ENCODE measurements at regions not wholly inside any gene's neighbourhood (a gene's known extent, or its start where the extent isn't known, plus 50 kb on each side); places are given as distances from the start of the nearest gene placed in this dataset.

- ATAC-seq, result no peak
- Mint-ChIP-seq H3K36me3 (no peaks in the 10 kb centered on the region), H3K27me3 (ENCODE audit: low read depth in 2 of 2) (no peaks in the 10 kb centered on the region), H3K27ac (no peak overlapping the region), H3K4me3 (no peak overlapping the region), H3K4me1 (no peaks in the 10 kb centered on the region), H3K9me3 (peaks cover 5 to 13% of the 10 kb centered on the region in 2 donors)
- H3K4me3 ChIP-seq (ENCODE audit: low read length), result no peak overlapping the region
- TF ChIP-seq, protein P1, sequence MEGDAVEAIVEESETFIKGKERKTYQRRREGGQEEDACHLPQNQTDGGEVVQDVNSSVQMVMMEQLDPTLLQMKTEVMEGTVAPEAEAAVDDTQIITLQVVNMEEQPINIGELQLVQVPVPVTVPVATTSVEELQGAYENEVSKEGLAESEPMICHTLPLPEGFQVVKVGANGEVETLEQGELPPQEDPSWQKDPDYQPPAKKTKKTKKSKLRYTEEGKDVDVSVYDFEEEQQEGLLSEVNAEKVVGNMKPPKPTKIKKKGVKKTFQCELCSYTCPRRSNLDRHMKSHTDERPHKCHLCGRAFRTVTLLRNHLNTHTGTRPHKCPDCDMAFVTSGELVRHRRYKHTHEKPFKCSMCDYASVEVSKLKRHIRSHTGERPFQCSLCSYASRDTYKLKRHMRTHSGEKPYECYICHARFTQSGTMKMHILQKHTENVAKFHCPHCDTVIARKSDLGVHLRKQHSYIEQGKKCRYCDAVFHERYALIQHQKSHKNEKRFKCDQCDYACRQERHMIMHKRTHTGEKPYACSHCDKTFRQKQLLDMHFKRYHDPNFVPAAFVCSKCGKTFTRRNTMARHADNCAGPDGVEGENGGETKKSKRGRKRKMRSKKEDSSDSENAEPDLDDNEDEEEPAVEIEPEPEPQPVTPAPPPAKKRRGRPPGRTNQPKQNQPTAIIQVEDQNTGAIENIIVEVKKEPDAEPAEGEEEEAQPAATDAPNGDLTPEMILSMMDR (IDR thresholded peaks at IDR 0.05), result no peak
- no CpG with 5 or more reads among the region's 1 CpG for WGBS (ENCODE audit: insufficient coverage)
- no peak overlapping the region for H3K27ac ChIP-seq (ENCODE audit: low read length)
- H3K27me3 ChIP-seq (ENCODE audit: control insufficient read depth, insufficient read depth, low read length), result no peaks in the 10 kb centered on the region
- H3K4me1 ChIP-seq (ENCODE audit: control insufficient read depth, insufficient read depth, low read length), result no peaks in the 10 kb centered on the region
- intact Hi-C loops (cut with micrococcal nuclease), result no loop called here
- H3K9me3 ChIP-seq (ENCODE audit: control insufficient read depth, insufficient read depth, low read length), result peaks cover 10% of the 10 kb centered on the region
- DNase-seq, result no peak
- H3K36me3 ChIP-seq (ENCODE audit: control insufficient read depth, insufficient read depth, low read length), result no peaks in the 10 kb centered on the region
Observed at GRCh38 chr5:165094782-165095181, 1589.4 kb downstream of the MAT2B start.

DNA sequence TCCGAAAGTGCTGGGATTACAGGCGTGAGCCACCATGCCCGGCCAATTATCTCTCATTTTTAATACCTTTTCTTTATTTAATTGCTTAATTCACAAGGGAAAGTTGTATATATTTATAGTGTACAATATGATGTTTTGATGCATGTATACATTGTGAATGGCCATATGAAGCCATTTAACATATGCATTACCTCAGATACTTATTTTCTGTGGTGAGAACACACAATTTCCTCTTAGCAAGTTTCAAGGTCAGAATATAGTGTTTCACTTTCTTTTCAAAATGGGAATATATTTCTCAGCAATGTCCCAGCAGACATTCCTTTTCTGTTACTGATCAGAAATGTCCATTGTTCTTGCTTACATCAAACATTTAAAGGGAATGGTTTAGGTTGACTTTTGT is 1596.3 kb downstream of the MAT2B start:
- Mint-ChIP-seq H3K4me1 (no peaks in the 10 kb centered on the region), H3K36me3 (peaks cover 10% of the 10 kb centered on the region), H3K4me3 (no peak overlapping the region), H3K27ac (no peak overlapping the region), H3K9me3 (peaks cover 10 to 16% of the 10 kb centered on the region in 2 donors), H3K27me3 (ENCODE audit: low read depth in 2 of 2) (no peaks in the 10 kb centered on the region)
- ATAC-seq (no peak), DNase-seq (no peak)
- Histone ChIP-seq H3K27ac (ENCODE audit: low read length) (no peak overlapping the region), H3K4me1 (ENCODE audit: control insufficient read depth, insufficient read depth, low read length) (no peaks in the 10 kb centered on the region), H3K4me3 (ENCODE audit: low read length) (no peak overlapping the region), H3K9me3 (ENCODE audit: control insufficient read depth, insufficient read depth, low read length) (peaks cover 13% of the 10 kb centered on the region), H3K36me3 (ENCODE audit: control insufficient read depth, insufficient read depth, low read length) (no peaks in the 10 kb centered on the region), H3K27me3 (ENCODE audit: control insufficient read depth, insufficient read depth, low read length) (no peaks in the 10 kb centered on the region)
- TF ChIP-seq, protein P1 (IDR thresholded peaks at IDR 0.05), result no peak
- intact Hi-C loops (cut with micrococcal nuclease), result no loop called here
- 100% methylated on average over 2 of the region's 3 CpGs for WGBS (ENCODE audit: insufficient coverage)

- H3K36me3 Mint-ChIP-seq, result peaks cover 10% of the 10 kb centered on the region
- TF ChIP-seq, protein P1 (IDR thresholded peaks at IDR 0.05), result no peak
- H3K27me3 Mint-ChIP-seq (ENCODE audit: low read depth in 2 of 2), result no peaks in the 10 kb centered on the region
- H3K4me3 Mint-ChIP-seq, result no peak overlapping the region
- H3K27ac ChIP-seq (ENCODE audit: low read length), result no peak overlapping the region
- intact Hi-C loops (cut with micrococcal nuclease), result no loop called here
- H3K27ac Mint-ChIP-seq, result no peak overlapping the region
- 80% methylated on average over 3 of the region's 4 CpGs for WGBS (ENCODE audit: insufficient coverage)
- H3K27me3 ChIP-seq (ENCODE audit: control insufficient read depth, insufficient read depth, low read length), result no peaks in the 10 kb centered on the region
- DNase-seq (no peak), ATAC-seq (no peak)
- peaks cover 12 to 14% of the 10 kb centered on the region in 2 donors for H3K9me3 Mint-ChIP-seq
- no peaks in the 10 kb centered on the region for H3K4me1 Mint-ChIP-seq
- H3K4me3 ChIP-seq (ENCODE audit: low read length), result no peak overlapping the region
- H3K9me3 ChIP-seq (ENCODE audit: control insufficient read depth, insufficient read depth, low read length), result peaks cover 4% of the 10 kb centered on the region
- H3K4me1 ChIP-seq (ENCODE audit: control insufficient read depth, insufficient read depth, low read length), result no peaks in the 10 kb centered on the region
- H3K36me3 ChIP-seq (ENCODE audit: control insufficient read depth, insufficient read depth, low read length), result no peaks in the 10 kb centered on the region
Observed at GRCh38 chr5:165104611-165105010, 1599.2 kb downstream of the MAT2B start.

DNA sequence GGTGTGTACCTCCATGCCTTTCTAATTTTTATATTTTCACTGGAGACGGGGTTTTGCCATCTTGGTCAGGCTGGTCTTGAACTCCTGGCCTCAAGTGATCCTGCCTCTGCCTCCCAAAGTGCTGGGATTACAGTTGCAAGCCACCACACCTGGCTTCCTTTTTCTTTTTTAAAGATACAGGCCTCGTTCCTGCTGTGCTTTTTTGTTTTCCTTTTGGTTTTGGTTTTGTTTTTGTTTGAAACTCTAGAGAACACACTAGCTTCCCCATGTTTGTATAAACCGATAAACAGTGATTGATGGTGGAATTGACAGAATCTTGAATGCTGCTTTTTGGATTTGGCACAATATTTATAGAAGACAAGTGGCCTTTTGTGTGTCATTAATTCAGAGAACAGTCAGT is 1603.4 kb downstream of the MAT2B start:
- 93% methylated on average over 2 of the region's 3 CpGs for WGBS (ENCODE audit: insufficient coverage)
- TF ChIP-seq, protein P1 (IDR thresholded peaks at IDR 0.05), result no peak
- no peaks in the 10 kb centered on the region for H3K4me1 Mint-ChIP-seq

More for the DNA sequence above, 1603.4 kb downstream of the MAT2B start:
- Histone ChIP-seq H3K4me1 (ENCODE audit: control insufficient read depth, insufficient read depth, low read length) (no peaks in the 10 kb centered on the region), H3K4me3 (ENCODE audit: low read length) (no peak overlapping the region), H3K36me3 (ENCODE audit: control insufficient read depth, insufficient read depth, low read length) (no peaks in the 10 kb centered on the region), H3K27me3 (ENCODE audit: control insufficient read depth, insufficient read depth, low read length) (no peaks in the 10 kb centered on the region), H3K9me3 (ENCODE audit: control insufficient read depth, insufficient read depth, low read length) (peaks cover 3% of the 10 kb centered on the region), H3K27ac (ENCODE audit: low read length) (no peak overlapping the region)
- no peaks in the 10 kb centered on the region for H3K27me3 Mint-ChIP-seq (ENCODE audit: low read depth in 2 of 2)
- ATAC-seq, result no peak
- no peak overlapping the region for H3K4me3 Mint-ChIP-seq
- peaks cover 9 to 17% of the 10 kb centered on the region in 2 donors for H3K9me3 Mint-ChIP-seq
- no peak for DNase-seq
- no peak overlapping the region for H3K27ac Mint-ChIP-seq
- no peaks in the 10 kb centered on the region for H3K36me3 Mint-ChIP-seq
- intact Hi-C loops (cut with micrococcal nuclease), result no loop called here

Data from natural killer cell (primary cell).